HG03103 (cell line): ENCODE measurements at regions not wholly inside any gene's neighbourhood (a gene's known extent, or its start where the extent isn't known, plus 50 kb on each side); places are given as distances from the start of the nearest gene placed in this dataset.
"Not testable (repeated sequence)": the region's sequence is repeated elsewhere in the genome, so short reads cannot be mapped to it uniquely, and the experiment has no call there.

Experiments used
- ATAC-seq: cut with Tn5 transposase; IDR thresholded peaks from one replicate; pipeline ENCODE4 v1.9.1; 2021; ENCODE audit warnings: low read depth; ENCODE audit not compliant: unreplicated experiment

DNA sequence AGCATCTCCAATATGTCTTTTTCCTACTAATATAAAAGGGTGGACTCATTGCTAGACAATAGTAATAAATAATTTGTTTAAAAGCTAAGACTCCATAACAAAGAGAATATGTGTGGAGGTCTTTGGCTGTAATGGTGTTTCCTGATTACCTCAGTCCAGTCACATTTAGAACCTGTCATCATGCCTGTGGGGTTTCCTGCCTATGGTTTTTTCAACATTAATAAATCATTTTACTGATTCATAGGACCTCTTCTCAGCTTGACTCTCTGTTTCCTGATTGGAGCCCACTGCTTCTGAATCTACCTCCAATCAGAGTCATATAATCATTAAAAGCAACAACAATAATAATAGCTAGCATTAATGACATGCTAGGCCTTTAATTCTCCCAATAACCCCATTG is 52.4 kb upstream of the GNAI1 start:
- ATAC-seq, result no peak

DNA sequence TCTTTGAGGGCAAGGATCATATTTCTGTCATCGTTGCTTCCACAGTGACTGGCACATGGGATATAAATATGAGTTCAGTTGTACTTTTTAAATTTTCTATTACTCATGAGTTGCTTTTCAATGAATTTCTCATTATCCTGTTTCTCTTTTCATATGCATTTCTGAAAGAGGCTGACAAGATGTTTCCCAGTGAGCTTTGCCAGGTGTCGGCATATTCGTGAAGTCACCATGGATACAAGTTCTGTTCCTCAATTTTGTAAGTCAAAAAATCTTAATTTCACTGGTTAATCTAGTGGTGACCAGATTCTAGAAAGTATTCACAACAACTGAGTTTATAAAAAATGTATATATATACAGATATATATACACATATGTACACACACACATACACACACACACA is 55.7 kb upstream of the GNAI1 start:
- ATAC-seq, result no peak

- ATAC-seq, result no peak
These were observed 56.4 kb upstream of the GNAI1 start for GRCh38 chr7:80078159-80078731.

DNA sequence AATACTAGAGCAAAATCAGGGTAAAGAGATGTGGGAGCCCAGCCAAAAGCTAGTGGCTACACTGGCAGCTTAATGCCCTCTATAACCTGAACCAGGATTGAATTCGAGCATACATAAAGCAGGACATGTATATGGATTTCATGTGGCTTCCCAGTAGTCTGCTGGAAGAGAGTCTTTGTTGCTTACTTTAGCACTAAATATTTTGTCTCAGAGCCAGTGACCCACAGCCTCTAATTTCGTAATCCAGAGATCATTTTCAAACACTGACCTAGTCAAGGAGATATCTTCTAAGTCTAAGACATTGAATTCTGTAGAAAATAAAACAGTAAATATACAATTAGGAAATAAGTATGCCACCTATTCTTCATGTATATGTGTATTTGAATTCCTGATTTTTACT is 64.2 kb upstream of the GNAI1 start:
- no peak for ATAC-seq

GRCh38 chr7:80066639-80067038 is 68.0 kb upstream of the GNAI1 start:
- no peak for ATAC-seq

- ATAC-seq, result no peak
These were observed 70.8 kb upstream of the GNAI1 start for GRCh38 chr7:80063834-80064233.

DNA sequence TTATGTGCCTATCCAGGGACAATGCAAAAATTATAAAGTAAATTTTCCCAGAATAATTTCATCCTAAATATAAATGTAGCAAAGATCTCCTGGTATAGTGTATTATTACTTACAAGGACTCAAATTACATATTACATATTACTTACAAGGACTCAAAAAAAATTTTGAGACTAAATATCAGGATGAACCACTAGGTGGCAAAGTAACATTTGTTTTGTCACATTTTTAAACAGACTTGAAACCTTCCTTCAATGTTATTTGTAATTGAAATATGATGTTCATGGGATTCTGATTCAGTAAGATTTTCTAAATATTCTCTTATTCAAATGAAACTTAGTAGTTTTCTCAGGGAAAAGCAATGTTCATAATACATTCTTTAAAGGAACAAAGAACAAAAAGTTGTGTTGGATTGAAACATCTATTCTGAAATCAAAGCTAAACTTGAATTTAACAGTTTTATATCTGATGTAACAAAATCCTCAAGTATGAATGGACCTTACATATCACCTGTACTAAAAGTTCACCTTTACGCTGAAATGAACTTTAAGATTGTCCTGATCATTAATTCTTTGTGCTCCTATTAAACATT is 74.3 kb upstream of the GNAI1 start:
- ATAC-seq, result peak; percentile 51

- ATAC-seq, result no peak
These were observed 77.1 kb upstream of the GNAI1 start for GRCh38 chr7:80057488-80057887.

DNA sequence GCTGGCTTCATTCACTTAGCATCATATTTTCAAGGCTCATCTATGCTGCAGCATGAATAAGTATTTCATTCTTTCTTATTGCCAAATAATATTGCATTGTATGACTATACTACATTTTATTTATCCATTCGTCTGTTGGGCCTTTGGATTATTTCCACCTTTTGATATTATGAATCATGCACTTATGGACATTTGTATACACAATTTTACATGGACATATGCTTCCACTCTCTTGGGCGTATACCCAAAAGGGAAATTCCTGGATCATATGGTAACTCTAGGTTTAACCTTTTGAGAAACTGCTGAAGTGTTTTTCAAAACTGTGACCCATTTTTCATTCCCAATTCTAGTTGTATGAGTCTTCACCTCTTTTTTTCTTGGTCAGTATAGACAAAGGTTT is 80.3 kb upstream of the GNAI1 start:
- ATAC-seq, result no peak

- no peak for ATAC-seq
These were observed 81.5 kb upstream of the GNAI1 start for GRCh38 chr7:80053124-80053523.

GRCh38 chr7:80047856-80048459 is 86.7 kb upstream of the GNAI1 start:
- no peak for ATAC-seq

DNA sequence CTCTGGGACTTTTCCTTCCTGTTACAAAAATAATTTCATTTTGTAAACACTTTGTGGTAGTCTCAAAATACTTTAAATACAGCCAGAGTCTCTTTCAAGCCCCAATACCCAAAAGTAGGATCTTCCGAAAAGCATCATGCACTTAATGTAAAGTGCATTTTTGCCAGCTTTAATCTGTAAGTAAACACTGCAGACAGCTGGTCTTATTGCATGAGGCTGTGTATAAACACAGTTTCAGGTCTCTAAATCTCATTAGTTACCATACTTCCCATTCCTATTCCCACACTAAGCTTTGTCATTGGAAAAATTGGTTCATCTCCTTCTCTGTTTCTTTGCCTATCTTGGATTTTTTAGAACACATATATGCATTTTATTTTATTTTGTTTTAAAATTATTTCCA is 87.6 kb upstream of the GNAI1 start:
- no peak for ATAC-seq

DNA sequence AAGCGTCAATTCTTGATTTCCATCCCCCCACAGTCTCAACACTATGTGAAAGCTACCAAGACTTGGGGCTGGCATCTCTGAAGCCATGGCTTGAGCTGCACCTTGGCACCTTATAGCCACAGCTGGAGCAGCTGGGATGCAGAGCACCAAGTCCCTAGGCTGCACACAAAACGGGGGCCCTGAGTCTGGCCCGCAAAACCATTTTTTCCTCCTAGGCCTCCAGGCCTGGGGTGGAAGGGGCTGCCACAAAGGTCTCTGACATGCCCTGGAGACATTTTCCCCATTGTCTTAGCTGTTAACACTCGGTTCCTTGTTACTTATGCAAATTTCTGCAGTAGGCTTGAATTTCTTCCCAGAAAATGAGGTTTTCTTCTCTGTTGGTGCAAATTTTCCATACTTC is 89.8 kb upstream of the GNAI1 start:
- ATAC-seq, result no peak

DNA sequence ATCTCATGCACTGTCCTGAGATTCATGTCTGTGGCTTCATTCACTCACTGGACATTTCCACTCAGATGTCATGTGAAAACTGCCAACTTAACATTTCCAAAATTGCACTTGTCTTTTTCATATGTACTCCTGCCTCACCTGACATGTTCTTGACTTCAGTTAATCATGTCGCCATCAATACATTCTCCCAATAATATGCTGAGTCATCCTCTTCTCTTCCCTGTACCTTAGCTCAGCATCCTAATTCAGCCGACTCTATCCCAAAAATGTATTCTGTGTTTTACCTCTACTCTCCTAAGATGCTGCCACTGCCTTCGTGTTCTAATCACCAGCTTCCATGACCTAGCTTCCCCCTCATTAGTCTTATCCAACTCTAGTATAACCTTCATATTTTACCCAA is 93.9 kb upstream of the GNAI1 start:
- ATAC-seq, result no peak

DNA sequence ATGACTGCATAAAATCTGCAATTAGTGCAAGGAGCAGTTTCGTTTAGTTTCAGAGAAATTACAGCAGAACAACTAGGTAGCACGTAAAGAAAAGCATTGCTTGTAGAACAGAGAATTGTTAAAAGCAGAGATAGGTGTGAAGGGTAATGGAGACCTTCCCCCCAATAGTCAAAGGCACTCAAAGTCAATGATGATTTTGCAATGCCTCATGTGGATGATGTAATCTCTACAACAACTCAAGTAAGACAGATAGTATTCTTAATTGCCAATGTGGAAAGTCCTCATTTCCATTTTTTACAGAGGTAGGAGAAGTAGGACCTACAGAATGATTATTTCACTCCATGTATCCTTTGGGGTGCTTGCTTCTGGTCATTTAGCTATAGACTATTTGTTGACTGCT is 94.3 kb upstream of the GNAI1 start:
- ATAC-seq, result no peak

- ATAC-seq, result no peak
These were observed 95.3 kb upstream of the GNAI1 start for GRCh38 chr7:80039251-80039884.

DNA sequence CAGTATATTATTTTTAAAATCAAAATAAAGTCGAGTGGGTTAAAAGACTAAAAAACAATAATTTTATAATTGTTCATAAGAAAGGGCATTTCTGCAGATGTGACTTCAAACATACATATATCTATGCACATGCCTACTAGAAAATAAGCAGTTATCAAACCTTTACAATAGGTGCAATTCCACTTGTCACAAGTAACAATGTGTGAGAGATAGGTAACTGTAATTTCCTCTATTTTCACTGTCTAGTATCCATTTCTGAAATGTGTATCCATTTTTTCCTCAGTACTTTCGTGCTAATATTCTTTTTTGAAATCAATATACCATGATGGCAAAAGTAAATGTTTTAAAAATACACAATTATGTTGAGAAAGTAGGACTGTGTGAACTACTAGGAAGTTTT is 96.9 kb upstream of the GNAI1 start:
- no peak for ATAC-seq

- ATAC-seq, result no peak
These were observed 98.5 kb upstream of the GNAI1 start for GRCh38 chr7:80036107-80036506.

DNA sequence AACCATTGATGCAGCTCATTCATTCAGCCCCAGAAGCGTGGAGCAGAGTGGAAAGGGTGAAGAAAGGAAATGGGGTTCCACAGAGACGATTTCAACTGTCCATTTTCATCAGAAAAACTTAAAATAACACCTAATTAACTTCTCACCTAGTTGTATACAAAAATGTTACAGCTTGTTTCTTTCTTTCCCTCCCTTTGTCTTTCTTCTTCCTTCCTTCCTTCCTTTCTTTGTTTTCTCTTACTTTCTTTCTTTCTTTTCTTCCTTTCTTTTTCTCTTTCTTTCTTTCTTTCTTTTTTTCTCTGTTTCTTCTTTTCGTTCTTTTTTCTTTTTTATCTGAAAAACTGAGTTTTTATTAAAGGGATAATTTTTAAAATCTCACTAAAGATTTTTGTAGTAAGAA is 105.9 kb upstream of the GNAI1 start:
- no peak for ATAC-seq

DNA sequence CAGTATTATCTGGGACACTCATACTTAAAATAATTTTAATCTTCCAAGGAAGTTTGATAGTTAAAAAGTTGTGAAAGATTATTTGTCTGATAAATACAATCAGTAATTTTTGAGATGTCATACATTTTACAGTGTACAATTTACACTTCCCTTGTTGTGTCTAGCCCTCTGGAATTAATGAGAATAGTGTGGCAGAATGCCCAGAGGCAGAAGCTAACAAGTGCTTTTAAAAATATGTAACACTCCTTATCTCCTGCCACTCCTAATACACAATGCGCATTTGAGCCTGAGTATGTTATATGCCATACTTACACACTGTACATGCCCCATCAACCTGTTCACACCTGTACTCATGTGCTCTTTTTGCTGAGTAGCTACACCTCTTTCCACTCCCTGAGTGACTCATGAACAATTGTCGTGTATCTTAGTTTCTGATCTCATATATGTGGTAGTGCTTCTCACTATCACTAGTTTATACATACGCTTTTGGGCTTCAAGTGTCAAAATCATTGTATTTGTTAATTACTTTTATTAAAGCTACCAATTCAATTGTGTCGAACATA is 106.9 kb upstream of the GNAI1 start:
- ATAC-seq, result no peak

DNA sequence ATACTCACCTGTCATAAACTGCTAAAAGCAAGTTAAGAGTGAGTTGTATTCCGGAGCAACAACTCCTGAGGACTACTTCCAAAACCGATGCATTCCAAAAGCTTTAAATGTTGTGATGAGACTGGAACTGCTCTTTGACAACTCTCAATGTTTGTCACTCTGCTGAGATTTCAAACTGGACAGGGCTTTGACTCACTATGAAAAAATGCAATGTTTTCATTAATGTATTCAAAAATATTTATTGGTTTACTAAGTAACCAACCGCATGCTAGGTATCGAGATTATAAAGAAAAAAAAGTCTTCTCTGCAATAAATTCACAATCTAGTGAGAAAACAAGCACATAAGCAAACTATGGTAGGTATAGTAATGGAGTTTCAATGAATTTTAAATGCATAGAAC is 107.9 kb upstream of the GNAI1 start:
- no peak for ATAC-seq

GRCh38 chr7:80020277-80020676 is 114.4 kb upstream of the GNAI1 start:
- not testable (repeated sequence) for ATAC-seq
